ENCODE measurements at regions not wholly inside any gene's neighbourhood (a gene's known extent, or its start where the extent isn't known, plus 50 kb on each side); places are given as distances from the start of the nearest gene placed in this dataset.
"Not testable (repeated sequence)": the region's sequence is repeated elsewhere in the genome, so short reads cannot be mapped to it uniquely, and the experiment has no call there.

DNA sequence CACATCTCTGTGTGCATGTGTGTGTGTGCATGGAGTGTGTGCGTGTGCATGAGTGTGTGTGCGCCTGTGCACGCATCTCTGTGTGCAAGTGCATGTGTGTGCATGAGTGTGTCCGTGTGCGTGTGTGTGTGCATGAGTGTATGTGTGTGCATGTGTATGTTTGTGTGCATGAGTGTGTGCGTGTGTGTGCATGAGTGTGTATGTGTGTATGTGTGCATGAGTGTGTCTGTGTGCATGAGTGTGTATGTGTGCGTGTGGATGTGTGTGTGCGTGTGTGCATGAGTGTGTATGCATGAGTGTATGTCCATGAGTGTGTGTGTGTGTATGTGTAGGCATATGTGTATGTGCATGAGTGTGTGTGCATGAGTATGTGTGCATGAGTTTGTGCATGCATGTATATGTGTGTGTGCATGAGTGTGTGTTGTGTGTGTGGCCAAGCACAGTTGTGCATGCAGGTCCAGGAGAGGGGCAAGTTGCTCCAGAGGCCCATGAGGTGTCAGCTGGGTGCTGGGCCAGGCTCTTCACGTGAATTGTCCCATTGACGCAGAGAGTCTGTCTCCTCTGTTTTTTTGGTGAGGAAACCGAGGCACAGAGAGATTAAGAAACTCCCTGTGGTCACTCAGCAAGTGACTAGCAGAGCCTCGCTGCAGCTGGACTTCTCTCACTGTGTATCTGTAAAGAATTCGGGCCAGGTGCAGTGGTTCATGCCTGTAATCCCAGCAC, 75.5 kb downstream of the ASB1 start:
- DNase-seq (ENCODE audit: low read depth) = no peak

DNA sequence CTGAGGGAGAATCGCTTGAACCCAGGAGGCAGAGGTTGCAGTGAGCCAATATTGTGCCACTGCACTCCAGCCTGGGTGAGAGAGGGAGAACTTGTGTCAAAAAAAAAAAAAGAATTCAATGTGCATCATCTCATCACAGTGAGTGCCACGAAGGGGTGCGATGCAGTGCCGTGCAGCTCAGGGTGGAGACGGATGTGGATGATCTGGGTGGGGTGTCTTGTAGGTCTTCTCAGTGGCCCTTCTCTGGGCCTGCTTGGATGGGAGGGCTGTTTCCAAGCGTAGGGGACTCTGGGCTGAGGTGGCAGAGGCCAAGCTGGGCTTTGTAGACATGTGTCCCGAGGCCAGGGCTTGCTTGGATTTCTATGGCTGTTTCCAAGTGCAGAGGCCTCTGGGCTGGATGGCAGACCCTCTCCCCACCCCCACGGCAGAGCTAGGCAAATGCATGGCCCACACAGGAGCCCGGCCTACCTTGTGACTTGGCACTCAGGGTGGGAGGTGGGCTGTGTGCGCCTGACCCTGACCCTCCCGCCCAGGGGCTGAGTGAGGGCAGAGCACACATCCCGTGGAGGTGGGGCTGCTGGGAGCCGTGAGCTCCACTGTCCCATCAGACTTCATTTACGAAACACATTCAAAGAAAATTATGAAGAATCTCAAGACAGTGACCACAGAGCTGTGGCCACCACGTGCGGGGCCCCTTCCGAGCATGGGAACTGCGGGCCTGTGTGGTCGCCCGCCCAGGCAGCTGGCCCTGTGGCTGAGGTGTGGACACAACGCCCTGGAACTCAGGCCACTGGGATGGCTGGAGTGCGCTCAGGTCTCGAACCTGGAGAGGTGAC, 76.4 kb downstream of the ASB1 start:
- DNase-seq (ENCODE audit: low read depth) = no peak

DNA sequence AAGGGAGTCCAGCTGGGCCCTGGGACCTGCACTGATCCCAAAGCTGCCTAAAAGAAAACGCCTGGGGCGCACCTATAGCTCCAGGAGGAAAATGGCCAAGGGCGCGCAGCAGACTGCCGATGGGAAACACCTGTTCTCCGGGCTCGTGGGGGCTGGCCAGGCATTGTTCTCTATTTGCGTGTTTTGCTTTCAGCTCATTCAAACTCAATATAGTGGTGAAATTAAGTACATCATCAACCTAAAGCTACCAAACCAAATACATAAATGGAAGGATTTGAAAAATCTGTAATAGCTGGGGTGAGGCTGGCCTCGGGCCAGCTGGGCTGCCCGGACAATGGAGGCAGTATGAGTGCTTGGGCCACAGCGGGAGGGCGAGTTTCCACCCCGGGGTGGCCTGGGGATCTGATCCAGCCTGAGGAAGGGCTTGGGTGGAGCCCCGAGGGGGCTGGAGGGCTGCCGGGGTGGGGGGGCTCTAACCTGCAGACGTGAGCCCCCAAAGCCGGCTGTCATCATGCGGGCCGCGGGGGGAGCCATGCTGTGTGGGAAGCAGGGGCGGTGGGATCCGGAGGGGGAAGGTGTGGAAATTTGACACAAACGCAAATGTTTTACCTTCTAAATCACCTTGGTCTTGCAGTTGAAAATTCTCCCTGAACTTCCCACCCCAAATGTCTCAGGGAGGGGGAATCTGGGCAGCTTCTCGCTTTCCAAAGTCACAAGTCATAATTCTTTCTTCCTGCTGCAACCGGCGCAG, 77.6 kb downstream of the ASB1 start:
- no peak for DNase-seq (ENCODE audit: low read depth)

DNA sequence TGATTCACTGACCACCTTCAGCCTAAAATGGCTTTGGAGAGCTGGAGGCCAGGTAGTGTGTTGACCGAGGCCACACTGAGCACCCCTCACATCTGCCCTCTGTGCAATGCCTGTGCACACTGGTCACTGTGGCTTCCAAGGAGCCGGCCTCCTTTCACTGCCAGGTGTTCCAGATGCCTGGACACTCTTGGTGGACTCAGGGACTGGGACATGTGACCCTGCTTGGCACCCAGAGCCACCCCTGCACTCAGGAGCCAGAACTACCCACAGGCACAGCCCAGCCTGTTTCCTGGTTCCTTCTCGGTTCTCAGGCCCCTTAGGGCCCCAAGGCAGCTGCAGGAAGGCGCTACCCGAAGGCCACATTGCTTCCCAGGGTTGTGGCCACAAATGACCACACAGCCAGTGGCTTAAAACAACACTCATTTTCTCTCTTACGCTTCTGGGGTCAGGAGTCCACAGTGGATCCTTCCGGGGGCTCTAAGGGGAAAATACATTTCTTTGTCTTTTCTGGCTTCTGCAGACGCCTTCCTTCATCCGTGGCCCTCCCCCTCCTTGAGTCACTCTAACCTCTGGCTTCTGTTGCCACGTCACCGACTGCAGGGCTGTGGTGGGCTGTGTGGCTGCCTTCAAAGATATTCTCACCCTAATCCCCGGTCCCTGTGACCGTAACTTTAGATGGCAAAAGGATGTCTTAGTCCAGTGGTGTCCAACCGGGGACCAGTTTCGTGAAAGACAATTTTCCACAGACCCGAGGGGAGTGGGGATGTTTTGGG, 78.6 kb downstream of the ASB1 start:
- DNase-seq (ENCODE audit: low read depth) = no peak

DNA sequence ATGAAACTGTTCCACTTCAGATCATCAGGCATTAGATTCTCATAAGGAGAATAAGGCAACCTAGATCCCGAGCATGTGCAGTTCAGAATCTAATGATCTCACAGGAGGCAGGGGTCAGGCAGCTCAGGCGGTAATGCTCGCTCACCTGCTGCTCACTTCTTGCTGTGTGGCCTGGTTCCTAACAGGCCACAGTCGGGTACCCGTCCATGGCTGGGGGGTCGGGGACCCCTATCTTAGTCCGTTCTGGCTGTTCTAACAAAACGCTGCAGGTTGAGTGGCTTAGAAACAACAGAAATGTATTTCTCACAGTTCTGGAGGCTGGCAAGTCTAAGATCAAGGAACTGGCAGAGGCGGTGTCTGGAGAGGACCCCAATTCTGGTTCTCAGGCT, 79.2 kb downstream of the ASB1 start:
- no peak for DNase-seq (ENCODE audit: low read depth)

DNA sequence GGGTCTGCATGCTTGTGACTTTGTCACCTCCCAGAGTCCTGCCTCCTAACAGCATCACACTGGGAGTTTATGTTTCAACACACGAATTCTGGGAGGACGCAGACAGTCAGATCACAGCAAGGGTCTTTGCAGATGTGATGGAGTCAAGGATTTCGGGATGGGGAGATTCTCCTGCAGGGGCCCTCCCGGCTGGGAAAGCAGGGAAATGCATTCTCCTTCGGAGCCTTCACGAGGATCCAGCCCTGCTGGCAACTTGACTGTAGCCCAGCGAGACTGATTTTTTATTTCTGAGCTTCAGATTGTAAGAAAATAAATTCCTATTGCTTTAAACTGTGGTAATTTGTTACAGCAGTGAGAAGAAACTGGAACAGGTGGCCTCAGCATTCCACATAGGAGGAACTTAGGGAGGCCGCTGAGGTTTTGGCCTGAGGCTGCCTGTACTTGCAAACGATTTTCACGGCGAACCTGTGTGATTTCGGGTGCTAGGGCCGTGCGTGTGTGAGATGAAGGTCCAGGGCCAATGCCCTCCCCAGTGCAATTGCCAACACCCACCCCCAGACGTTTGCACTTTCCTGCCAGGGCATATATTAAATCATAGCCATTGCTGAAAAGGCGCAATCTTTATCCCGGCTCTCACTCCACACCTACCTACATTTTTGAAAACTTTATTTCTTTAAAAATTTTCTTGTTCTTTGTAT, 79.8 kb downstream of the ASB1 start:
- DNase-seq (ENCODE audit: low read depth) = no peak

DNA sequence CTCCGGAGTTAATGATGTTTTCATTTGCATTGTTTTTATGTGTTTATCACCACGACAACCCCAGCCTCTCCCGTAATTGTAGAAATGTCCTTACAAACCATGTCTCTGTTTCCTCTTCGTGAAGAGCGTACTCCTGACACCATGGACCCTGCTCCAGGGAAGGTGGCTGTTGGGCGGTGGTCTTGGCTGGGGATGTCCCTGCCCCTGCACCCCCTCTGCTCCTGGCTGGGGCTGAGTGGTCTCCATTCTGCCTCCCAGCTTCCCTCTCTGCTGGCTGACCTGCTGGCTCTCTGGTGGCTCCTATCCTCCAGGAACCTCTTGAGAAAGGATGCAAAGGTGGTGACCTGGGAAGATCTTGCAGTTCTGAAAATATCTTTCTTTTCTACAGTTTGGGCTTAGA, 81.1 kb downstream of the ASB1 start:
- no peak for DNase-seq (ENCODE audit: low read depth)

DNA sequence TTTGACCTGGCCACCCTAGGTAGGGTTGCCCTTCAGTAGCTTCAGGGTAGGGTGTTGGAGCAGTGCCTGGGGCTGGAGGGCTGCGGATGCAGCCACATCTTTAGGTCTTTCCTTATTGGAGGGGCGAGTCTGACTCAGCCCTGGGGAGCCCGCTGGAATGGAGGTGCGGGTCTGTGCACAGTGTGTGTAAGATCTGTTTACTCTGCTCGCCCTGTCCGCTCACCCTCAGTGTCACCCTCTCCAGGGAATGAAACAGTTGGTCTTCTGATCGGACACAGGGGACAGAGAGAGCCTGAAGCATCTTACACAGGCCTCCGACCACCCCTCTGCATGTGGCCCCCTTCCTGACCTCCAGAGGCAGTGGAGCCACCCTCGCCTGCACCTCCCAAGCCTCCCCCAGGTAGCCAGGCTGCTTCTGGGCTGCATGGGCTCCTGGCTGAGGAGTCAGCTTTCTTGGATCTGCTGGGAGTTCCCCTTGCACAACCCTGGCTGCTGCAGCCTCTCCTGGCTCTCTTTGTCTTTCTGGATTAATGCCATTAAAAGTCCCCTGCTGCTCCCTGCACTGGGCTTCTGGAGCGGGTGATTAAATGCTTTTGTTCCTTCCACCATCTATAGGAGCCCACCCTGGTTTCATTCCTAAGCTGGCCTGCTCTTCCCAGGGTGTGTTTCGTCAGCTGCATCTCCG, 82.6 kb downstream of the ASB1 start:
- DNase-seq (ENCODE audit: low read depth) = no peak

DNA sequence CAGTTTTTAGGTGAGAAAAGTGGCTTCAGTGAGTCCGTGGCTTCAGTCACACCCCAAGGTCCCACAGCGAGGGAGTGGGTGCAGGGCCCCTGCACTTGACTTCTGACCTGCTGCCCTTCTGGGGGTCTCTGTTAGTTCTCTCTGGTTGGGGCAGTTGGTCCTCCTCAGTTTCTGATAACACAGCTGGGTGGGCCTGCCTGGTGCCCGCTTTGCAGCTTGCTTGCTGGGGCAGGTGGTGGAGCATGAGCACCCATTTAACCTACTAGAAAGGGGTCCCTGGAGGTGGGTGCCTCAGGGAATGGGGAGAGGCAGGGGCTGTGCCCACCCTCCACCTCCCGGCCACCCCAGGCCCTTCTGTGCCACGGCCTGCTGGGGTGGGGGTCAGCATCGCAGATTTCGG, 83.2 kb downstream of the ASB1 start:
- no peak for DNase-seq (ENCODE audit: low read depth)

DNA sequence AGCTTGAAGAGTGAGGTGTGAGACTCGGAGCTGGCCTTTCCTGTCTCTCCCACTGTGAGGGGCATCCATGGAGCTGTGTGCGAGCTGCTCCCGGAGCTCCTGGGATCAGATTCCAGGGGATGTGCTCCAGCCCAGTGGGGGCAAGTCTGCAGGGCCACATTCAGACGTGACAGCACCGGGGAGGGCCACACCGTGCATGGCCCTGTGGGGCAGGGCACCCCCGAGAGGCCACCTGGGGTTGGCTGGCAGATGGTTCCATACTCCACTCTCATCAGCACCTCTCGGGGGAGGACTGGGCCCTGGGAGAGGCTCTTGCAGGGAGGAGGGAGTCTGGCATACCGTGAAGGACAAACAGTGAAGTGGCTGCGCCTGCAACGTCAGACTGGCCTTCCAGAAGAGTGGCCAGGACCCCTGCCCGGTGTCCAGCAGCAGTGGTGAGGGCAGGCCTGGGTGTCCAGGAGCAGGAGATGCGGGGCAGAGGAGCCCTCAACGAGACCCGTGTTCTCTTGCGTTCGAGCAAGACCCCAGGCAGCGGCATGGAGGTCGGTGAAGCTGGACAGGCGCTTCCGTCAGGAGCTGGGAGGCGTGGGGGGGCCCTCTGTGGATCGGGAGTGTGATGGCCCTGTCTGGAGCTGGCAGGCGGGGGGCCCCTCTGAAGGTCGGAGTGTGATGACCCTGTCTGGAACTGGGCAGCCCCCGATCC, 84.3 kb downstream of the ASB1 start:
- no peak for DNase-seq (ENCODE audit: low read depth)

DNA sequence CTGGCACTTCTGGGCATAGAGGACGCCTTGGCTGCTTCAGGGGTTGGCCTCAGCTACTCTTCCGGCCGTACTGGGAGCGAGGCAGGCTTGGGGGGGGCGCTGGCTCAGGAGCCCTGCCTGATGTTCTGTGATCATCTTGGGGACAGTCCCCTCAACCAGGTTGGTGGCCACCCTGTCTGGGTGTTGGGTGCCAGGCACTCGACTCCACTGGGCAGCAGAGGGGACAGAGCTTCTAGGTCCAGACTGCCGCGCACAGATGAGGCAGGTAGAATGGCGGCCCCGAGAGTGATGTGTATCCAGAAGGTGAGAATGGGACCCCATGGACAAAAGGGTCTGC, 84.9 kb downstream of the ASB1 start:
- no peak for DNase-seq (ENCODE audit: low read depth)

DNA sequence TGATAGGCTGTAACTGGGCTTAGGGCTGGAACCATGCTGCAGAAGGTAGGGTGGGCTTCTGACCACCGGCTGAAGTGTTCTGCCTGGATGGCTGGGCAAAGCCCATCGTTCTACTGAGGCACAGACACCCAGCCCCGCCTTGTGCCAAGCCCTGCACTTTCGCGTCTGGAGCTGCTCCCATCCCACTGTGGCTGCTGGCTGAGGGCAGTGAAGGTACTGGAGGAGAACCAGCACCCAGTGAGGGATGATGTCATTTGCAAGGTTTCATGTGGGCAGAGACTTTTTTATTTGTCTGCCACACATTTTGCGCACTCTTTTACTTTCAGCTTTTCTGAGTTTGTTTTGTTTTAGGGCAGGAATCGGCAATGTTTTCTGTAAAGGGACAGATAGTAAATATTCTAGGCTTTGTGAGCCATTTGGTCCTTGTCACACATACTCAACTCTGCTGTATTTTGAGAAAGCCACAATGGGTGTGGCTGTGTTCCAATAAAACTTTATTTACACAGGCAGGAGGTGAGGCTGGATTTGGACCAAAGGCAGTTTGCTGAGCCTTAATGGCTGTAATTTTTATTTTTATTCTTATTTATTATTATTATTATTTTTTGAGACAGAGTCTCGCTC, 85.6 kb downstream of the ASB1 start:
- DNase-seq (ENCODE audit: low read depth) = no peak

DNA sequence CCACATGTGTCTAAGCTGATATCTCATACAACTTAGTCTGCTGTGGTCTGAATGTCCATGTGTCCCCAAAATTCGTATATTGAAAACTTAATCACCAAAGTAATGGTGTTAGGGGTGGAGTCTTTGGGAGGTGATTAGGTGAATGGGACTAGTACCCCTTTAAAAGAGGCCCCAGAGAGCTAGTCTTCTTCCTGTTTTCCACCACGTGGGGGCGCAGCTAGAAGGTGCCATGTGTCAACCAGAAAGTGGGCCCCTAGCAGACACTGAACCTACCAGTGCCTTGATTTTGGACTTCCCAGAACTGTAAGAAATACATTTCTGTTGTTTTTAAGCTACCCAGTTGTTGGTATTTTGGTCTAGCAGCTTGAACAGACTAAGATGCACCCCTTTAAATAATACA, 86.6 kb downstream of the ASB1 start:
- DNase-seq (ENCODE audit: low read depth) = no peak

DNA sequence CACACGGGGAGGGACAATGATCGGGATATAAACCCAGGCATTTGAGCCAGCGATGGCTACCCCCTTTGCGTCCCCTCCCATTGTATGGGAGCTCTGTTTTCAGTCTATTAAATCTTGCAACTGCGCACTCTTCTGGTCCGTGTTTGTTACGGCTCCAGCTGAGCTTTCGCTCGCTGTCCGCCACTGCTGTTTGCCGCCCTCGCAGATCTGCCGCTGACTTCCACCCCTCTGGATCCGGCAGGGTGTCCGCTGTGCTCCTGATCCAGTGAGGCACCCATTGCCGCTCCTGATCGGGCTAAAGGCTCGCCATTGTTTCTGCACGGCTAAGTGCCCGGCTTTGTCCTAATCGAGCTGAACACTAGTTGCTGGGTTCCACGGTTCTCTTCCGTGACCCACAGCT, 87.3 kb downstream of the ASB1 start:
- not testable (repeated sequence) for DNase-seq (ENCODE audit: low read depth)

DNA sequence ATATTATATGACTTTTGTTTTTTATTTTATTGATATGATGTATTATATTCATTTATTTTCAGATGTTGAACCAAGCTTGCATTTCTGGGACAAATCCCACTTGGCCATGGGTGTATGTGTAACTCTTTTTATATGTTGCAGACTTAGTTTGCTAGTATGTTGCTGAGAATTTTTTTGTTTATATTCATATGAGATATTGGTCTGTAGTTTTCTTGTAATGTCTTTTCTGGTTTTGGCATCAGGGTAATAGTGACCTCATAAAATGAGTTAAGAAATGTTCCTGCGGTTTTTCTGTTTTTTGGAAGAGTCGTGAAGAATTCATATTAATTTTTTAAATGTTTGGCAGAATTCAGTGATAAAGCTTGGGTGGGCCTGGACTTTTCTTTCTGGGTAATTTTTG, 88.7 kb downstream of the ASB1 start:
- DNase-seq (ENCODE audit: low read depth) = no peak

DNA sequence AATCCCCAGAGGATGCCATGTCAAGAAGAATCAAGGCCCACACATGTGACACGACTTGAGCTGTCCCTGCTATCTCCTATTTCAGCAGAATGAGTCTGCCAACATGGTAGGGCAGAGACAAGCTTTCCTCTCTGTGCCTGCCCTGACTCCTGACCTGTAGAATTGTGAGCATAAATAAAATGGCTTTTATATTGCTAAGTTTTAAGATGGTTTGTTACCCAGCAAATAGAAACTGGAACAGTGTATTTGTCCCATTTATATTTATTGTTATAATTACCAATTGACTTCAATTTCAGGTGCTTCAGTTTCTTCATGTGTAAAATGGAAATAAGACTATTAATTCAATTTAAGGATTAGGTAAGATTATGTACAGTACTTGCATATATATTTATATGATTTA, 90.5 kb downstream of the ASB1 start:
- DNase-seq (ENCODE audit: low read depth) = no peak

DNA sequence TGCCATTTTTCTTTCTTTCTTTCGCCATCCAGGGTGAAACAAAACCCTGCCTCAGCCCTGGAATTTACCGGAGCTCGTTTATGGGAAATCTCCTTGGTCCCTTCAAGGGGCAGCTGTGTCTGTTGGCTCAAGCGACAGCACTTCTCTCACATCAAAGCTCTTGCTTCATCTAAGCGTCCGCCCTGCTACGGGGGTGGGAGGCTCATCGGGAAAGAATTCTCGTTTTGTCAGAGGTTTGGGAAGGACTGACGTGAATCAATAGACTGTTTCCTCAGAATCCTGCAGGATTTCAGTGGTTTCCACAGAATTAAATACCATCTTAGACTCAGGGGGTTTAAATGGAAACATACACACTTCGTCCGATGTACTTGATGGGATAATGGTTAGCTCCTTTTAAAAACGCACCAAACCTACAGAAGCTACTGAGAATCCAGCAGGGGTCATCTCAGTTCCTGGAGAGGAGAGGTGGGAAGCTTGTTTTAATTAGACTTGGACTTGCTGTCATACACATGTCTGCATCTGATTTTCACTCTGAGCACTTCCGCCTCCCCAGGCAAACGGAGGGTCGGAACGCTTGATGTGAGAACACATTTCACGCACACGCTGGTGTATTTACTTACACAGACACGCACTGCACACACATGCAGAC, 91.6 kb downstream of the ASB1 start:
- DNase-seq (ENCODE audit: low read depth) = no peak

DNA sequence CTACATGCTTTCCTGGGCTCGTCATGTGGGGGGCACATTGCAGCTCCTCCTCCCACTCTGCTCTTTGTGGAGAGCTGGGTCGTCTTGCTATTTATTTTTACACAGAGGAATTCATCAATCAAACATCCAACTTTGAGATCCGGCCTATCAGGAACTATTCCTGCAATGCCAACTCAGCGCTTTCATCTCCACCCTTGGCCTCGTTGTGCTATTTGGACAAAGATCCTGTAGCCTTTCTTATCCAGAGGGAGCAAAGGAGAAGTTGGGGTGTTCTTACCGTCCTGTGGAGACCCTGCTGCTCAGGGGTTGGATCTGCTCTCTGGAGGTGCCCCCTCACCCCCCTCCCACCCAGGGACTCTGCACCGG, 92.1 kb downstream of the ASB1 start:
- no peak for DNase-seq (ENCODE audit: low read depth)

DNA sequence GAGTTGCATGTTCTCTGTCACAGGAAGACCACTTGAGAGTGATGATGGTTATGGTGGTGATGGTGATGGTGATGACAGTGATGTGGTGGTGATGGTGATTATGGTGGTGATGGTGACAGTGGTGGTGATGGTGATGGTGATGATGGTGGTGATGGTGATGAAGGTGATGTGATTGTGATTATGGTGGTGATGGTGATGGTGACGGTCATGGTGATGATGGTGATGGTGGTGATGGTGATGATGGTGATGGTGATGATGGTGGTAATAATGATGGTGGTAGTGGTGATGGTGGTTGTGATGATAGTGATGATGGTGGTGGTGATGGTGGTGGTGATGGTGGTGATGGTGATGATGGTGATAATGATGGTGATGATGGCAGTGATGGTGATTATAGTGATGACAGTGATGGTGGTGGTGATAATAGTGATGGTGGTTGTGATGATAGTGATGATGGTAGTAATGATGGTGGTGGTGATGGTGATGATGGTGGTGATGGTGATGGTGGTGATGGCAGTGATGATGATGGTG, 93.7 kb downstream of the ASB1 start:
- DNase-seq (ENCODE audit: low read depth) = no peak

All from activated T-helper 1 cell treated with Interleukin-2 at 50 U/mL for 16 hours (primary cell).